ENCODE measurements at regions not wholly inside any gene's neighbourhood (a gene's known extent, or its start where the extent isn't known, plus 50 kb on each side); places are given as distances from the start of the nearest gene placed in this dataset.

GRCh38 chr19:30897034-30897433 lies 452.2 kb downstream of the TSHZ3 start:
- TF ChIP-seq POLR2AphosphoS5 (IDR thresholded peaks at IDR 0.05) (no peak), CTCF (IDR thresholded peaks at IDR 0.05) (no peak), POLR2A (IDR thresholded peaks at IDR 0.05) (no peak)
